Transverse colon (tissue), 4 donors: ENCODE measurements at regions not wholly inside any gene's neighbourhood (a gene's known extent, or its start where the extent isn't known, plus 50 kb on each side); places are given as distances from the start of the nearest gene placed in this dataset.

Experiments used
- DNase-seq: peaks from one replicate; pipeline ENCODE4 v3.0.0-alpha.2; 2019
- H3K27ac ChIP-seq, 4 donors: fragments of 200-600 bp; sonication (generic); 2 replicates each; pipeline ENCODE4 v1.5.1; 2016 to 2018; ENCODE audit warnings: inconsistent platforms in 4 of 4
- H3K27me3 ChIP-seq: fragments of 200-600 bp; sonication (generic); 2 replicates; pipeline ENCODE4 v1.5.1; 2017; ENCODE audit warnings: inconsistent platforms
- H3K36me3 ChIP-seq, 4 donors: fragments of 200-600 bp; sonication (generic); 2 replicates each; pipeline ENCODE4 v1.5.1; 2017 to 2019; ENCODE audit warnings: inconsistent platforms in 4 of 4
- H3K4me1 ChIP-seq, 4 donors: fragments of 200-600 bp; sonication (generic); 2 replicates each; pipeline ENCODE4 v1.5.1; 2017 to 2020; ENCODE audit warnings: inconsistent platforms in 4 of 4
- H3K4me3 ChIP-seq, 4 donors: fragments of 200-600 bp; sonication (generic); 1 replicate in 1 of 4; 2 replicates in 3 of 4; pipeline versions ENCODE4 v1.5.1 to v1.6.1; 2017 to 2019; ENCODE audit warnings: inconsistent platforms in 4 of 4
- H3K9me3 ChIP-seq, 2 donors: fragments of 200-600 bp; sonication (generic); 2 replicates each; pipeline ENCODE4 v1.5.1; 2017 to 2019; ENCODE audit warnings: inconsistent platforms in 2 of 2
- EP300 ChIP-seq: sonication (generic); formaldehyde crosslinking; IDR thresholded peaks from one replicate; pipeline ENCODE4 v1.6.1; 2017; ENCODE audit warnings: antibody characterized with exemption, low read depth
- POLR2A ChIP-seq: fragments of 450-650 bp; IDR thresholded peaks from one replicate; pipeline ENCODE4 v1.6.1; 2016; ENCODE audit warnings: antibody characterized with exemption, mild to moderate bottlenecking, moderate library complexity
- POLR2AphosphoS5 ChIP-seq, 3 donors: sonication (generic); formaldehyde crosslinking; IDR thresholded peaks; one replicate each; pipeline ENCODE4 v1.6.1; 2016; ENCODE audit warnings: antibody characterized with exemption in 3 of 3
- WGBS, 2 donors: methylation state at CpG; one replicate each; pipeline ENCODE4 v1.1.5; 2018; ENCODE audit warnings: low coverage in 1 of 2; 5-methylcytosine and 5-hydroxymethylcytosine counted together
- in situ Hi-C, 4 donors: fragments of 200-750 bp; cut with MboI; loops; one replicate each; pipeline versions ENCODE4 v1.15.0 to v1.15.1; 2017; ENCODE audit warnings: low sequenced_read_pairs in 3 of 4, low pct_ligation_motif_present in 1 of 4, low pct_unique_long_range_greater_than_20kb in 1 of 4
- intact Hi-C: fragments of 100-400 bp; cut with DNase I; formaldehyde crosslinking; loops from one replicate; pipeline ENCODE4 v1.15.1; 2023; ENCODE audit warnings: low total_unique reads
- TF ChIP-seq, protein P1 (sequence below), 5 experiments: fragments of 200-600 bp in 3 of 5; fragments of 450-650 bp in 2 of 5; sonication (generic) in 3 of 5; IDR thresholded peaks; 1 replicate in 2 of 5; 2 replicates in 3 of 5; pipeline ENCODE4 v1.5.1; 2016 to 2017; ENCODE audit warnings: antibody characterized with exemption in 5 of 5, inconsistent platforms in 3 of 5, mild to moderate bottlenecking in 2 of 5, moderate library complexity in 1 of 5

DNA sequence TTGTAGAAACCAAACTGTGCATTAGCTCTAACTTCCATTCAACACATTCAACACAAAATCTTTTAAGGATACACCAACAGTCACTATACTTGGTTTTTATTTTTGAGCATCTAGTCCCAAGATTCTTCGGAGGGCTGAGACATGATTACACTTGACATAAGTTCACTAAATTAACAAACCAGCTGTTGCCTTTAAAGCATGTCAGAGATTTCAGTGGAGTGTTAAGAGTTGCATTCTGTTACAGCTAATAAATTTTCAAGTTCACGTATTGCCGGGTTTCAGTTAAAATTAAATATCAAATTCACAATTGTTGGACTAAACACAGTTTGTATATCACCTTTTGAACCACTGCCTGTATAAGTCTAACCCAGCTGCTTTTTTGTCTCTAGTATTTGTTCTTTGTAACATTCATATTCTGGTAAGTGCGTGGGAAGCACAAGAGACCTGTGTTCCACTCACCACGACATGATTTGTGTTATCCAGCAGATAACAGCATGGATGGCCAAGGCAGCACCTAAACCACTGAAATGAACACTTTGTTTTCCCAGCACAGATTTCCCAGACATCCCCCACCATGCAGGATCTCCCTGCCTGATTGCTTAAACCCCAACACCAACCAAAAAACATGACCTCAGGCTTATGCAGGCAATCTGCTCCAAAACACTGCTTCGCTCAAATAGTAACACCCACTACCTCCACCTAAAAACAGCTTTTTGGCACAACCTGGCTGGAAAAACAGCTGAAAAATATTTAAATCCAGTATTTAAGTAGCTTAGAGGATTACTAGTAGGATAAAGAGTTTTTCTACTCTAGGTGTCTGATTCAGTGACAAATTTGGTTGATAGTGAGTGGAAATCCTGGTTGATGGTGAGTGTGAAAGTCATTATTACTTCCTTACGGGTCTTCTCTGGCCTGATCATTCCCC, 286.5 kb upstream of the NT5E start:
- no peaks in the 10 kb centered on the region for H3K27me3 ChIP-seq
- no peak overlapping the region for H3K4me3 ChIP-seq
- H3K27ac ChIP-seq, result no peak overlapping the region
- 73 to 76% methylated on average over 6 to 7 of the region's 7 CpGs for WGBS, 2 donors
- H3K36me3 ChIP-seq, result no peaks in the 10 kb centered on the region
- no peaks in the 10 kb centered on the region for H3K4me1 ChIP-seq
- no peak for DNase-seq
- intact Hi-C loops, result no loop called here
- TF ChIP-seq POLR2A (no peak), EP300 (no peak), POLR2AphosphoS5 (IDR thresholded peaks at IDR 0.05) (no peak)
- TF ChIP-seq, protein P1, sequence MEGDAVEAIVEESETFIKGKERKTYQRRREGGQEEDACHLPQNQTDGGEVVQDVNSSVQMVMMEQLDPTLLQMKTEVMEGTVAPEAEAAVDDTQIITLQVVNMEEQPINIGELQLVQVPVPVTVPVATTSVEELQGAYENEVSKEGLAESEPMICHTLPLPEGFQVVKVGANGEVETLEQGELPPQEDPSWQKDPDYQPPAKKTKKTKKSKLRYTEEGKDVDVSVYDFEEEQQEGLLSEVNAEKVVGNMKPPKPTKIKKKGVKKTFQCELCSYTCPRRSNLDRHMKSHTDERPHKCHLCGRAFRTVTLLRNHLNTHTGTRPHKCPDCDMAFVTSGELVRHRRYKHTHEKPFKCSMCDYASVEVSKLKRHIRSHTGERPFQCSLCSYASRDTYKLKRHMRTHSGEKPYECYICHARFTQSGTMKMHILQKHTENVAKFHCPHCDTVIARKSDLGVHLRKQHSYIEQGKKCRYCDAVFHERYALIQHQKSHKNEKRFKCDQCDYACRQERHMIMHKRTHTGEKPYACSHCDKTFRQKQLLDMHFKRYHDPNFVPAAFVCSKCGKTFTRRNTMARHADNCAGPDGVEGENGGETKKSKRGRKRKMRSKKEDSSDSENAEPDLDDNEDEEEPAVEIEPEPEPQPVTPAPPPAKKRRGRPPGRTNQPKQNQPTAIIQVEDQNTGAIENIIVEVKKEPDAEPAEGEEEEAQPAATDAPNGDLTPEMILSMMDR (IDR thresholded peaks at IDR 0.05), result no peak
- in situ Hi-C loops, result no loop called here
- no peaks in the 10 kb centered on the region for H3K9me3 ChIP-seq

DNA sequence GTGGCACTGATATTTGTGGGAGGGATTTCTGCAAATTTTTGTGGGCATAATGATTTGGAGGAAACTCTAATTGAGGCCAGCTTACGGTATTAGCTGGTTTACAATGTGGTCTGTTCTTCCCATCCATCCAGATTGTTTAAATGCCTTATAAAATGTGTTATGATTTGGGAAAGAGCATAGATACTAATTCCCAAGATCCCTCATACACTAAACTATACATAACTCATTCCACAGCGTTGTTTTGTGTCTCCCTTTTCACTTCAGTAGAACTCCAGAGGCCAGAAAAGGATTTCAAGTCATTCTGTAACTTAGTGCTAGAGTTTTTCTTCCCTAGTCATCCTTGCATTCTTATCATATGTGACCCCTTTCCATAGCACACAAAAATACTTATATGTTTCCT, 292.6 kb upstream of the NT5E start:
- 43 to 52% methylated on average over 2 of the region's 2 CpGs for WGBS, 2 donors
- Histone ChIP-seq H3K4me3 (no peak overlapping the region), H3K36me3 (no peaks in the 10 kb centered on the region), H3K9me3 (no peaks in the 10 kb centered on the region), H3K4me1 (no peaks in the 10 kb centered on the region), H3K27ac (no peak overlapping the region), H3K27me3 (no peaks in the 10 kb centered on the region)
- no peak for TF ChIP-seq POLR2A
- DNase-seq, result no peak
- in situ Hi-C loops (no loop called here), intact Hi-C loops (no loop called here)

DNA sequence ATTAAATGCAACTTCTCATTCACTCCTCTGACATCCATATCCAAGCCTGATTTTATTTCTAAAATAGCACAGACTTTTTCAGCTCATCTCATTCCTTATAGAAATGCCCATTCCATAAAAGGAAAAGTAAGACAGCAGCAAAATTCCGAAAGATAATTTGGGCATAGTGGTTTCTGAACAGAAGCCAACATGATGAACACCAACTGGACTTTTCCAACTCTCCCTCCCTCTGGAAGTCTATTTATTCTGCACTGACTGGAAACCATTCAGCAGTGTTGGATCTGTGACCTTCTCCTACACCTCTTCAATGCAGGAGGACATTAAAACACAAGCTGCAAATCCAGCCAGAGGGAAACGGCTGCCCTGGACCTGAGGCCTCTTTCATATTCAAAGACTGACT, 306.2 kb upstream of the NT5E start:
- no peak for DNase-seq
- in situ Hi-C loops (no loop called here), intact Hi-C loops (no loop called here)
- Histone ChIP-seq H3K27me3 (no peaks in the 10 kb centered on the region), H3K4me1 (no peaks in the 10 kb centered on the region), H3K36me3 (no peaks in the 10 kb centered on the region), H3K27ac (no peak overlapping the region), H3K4me3 (no peak overlapping the region), H3K9me3 (no peaks in the 10 kb centered on the region)
- WGBS, 2 donors, result 47 to 57% methylated on average over 1 to 2 of the region's 2 CpGs
- TF ChIP-seq POLR2A (no peak), EP300 (no peak), POLR2AphosphoS5 (IDR thresholded peaks at IDR 0.05) (no peak)
- TF ChIP-seq, protein P1 (IDR thresholded peaks at IDR 0.05), result no peak

DNA sequence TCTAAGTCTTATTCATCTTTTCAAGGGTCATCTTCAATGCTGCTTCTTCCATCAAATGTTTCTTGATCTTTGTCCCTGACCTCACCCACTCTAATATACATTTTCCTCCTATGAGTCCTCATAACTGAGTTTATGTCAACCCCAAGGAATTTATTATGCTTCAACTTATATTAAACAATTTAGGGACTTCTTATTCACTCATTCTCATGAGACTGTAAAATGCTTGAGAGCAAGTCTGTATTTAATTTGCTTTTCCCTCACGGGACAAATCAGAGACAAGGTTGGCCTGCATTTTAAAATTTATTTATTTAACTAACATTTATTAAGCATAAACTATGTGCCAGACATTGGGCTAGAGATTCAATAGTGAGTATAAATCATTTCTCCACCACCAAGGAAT, 312.0 kb upstream of the NT5E start:
- Histone ChIP-seq H3K27ac (no peak overlapping the region), H3K4me3 (no peak overlapping the region), H3K27me3 (no peaks in the 10 kb centered on the region), H3K4me1 (no peaks in the 10 kb centered on the region), H3K9me3 (no peaks in the 10 kb centered on the region), H3K36me3 (no peaks in the 10 kb centered on the region)
- TF ChIP-seq, protein P1 (IDR thresholded peaks at IDR 0.05), result no peak
- no peak for TF ChIP-seq POLR2AphosphoS5 (IDR thresholded peaks at IDR 0.05)
- no peak for TF ChIP-seq EP300
- TF ChIP-seq POLR2A, result no peak
- in situ Hi-C loops, result no loop called here
- 60 to 73% methylated on average over 1 of the region's 1 CpG for WGBS, 2 donors
- intact Hi-C loops, result no loop called here
- DNase-seq, result no peak

DNA sequence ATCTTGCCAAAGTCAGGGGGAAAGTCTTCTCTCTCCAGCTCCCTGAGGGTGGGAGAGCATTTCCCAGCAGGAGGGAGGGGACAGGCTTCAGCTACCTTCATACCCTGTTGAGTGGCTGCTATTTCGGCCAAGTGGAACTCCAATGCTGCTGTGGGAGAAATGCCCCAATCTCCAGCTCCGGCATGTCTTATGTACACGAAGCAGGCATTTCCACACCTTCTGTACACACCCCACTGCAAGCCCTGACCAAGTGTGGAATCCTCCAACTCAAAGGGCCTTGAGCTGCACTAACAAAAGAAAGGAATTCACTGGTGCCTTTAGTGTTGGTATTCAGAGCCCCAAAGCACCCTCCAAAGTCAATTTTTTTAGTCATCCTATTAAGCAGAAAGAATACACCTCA, 313.6 kb upstream of the NT5E start:
- TF ChIP-seq POLR2A (no peak), POLR2AphosphoS5 (IDR thresholded peaks at IDR 0.05) (no peak), EP300 (no peak)
- TF ChIP-seq, protein P1 (IDR thresholded peaks at IDR 0.05), result no peak
- H3K4me1 ChIP-seq, result no peaks in the 10 kb centered on the region
- in situ Hi-C loops, result no loop called here

More for the DNA sequence above, 313.6 kb upstream of the NT5E start:
- WGBS, 2 donors, result 44 to 53% methylated on average over 3 of the region's 3 CpGs
- H3K36me3 ChIP-seq, result no peaks in the 10 kb centered on the region
- H3K27ac ChIP-seq, result no peak overlapping the region
- H3K27me3 ChIP-seq, result no peaks in the 10 kb centered on the region
- H3K4me3 ChIP-seq, result no peak overlapping the region
- DNase-seq, result no peak
- intact Hi-C loops, result no loop called here
- no peaks in the 10 kb centered on the region for H3K9me3 ChIP-seq
